ENCODE measurements at regions not wholly inside any gene's neighbourhood (a gene's known extent, or its start where the extent isn't known, plus 50 kb on each side); places are given as distances from the start of the nearest gene placed in this dataset.

DNA sequence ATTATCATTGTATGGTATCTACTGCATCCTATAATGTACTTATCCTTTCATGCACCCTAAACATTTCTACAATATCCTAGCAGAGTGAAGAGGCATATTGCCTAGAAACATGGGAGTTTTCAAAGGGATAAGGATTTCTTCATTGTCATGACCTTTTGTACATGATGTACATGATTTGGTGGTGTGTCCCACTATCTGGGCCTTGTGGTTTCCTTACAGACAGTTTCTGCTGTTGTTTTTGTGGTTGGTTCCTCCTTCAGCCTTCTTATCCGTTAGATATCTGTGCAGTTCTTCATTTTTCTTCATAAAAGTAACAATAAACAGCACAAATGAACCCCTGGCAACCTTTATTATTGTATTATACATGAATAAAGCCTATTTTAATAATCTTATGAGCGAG, 70.4 kb upstream of the BACH1 start:
- DNase-seq (no peak), ATAC-seq (no peak)
- no peak overlapping the region for H3K4me3 Mint-ChIP-seq
- H3K27me3 Mint-ChIP-seq, result no peaks in the 10 kb centered on the region
- peaks cover 29% of the 10 kb centered on the region for H3K4me1 Mint-ChIP-seq
- peaks cover 9% of the 10 kb centered on the region for H3K9me3 Mint-ChIP-seq
- no peaks in the 10 kb centered on the region for H3K36me3 Mint-ChIP-seq (ENCODE audit: low read depth)
- no peak overlapping the region for H3K27ac Mint-ChIP-seq

- no peak overlapping the region for H3K27ac Mint-ChIP-seq
- H3K27me3 Mint-ChIP-seq, result no peaks in the 10 kb centered on the region
- H3K4me3 Mint-ChIP-seq, result no peak overlapping the region
- H3K4me1 Mint-ChIP-seq, result peaks cover 51% of the 10 kb centered on the region
- no peak for ATAC-seq
- H3K36me3 Mint-ChIP-seq (ENCODE audit: low read depth), result no peaks in the 10 kb centered on the region
- DNase-seq, result no peak
- H3K9me3 Mint-ChIP-seq, result peaks cover 6% of the 10 kb centered on the region
Measured at GRCh38 chr21:29230551-29231261, 68.0 kb upstream of the BACH1 start.

DNA sequence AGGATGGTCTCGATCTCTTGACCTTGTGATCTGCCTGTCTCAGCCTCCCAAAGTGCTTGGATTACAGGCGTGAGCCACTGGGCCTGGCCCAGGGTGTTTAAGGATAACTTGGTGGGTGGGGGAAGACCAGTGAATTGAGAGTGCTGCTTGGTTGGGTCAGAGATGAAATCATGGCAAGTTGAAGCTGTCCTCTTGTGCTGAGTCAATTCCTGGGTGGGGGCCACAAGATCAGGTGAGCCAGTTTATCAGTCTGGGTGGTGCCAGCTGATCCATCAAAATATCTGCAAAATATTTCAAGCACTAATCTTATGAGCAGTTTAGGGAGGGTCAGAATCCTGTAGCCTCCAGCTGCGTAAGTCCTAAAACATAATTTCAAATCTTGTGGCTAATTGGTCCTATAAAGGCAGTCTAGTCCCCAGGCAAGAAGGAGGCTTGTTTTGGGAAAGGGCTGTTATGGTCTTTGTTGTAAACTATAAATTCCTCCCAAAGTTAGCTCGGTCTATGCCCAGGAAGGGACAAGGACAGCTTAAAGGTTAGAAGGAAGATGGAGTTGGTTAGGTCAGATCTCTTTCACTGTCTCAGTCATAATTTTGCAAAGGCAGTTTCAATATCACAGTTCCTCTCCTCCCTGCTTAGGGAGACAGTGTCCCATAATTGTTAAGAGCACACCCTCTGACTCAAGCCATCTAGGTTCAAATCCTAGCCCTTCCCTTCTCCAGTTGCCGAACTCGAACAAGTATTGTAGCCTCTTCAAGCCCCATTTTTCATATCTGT, 66.8 kb upstream of the BACH1 start:
- DNase-seq (no peak), ATAC-seq (peak; percentile 25)
- H3K9me3 Mint-ChIP-seq, result no peaks in the 10 kb centered on the region
- H3K36me3 Mint-ChIP-seq (ENCODE audit: low read depth), result no peaks in the 10 kb centered on the region
- H3K4me3 Mint-ChIP-seq, result no peak overlapping the region
- H3K4me1 Mint-ChIP-seq, result peaks cover 60% of the 10 kb centered on the region
- no peak overlapping the region for H3K27ac Mint-ChIP-seq
- H3K27me3 Mint-ChIP-seq, result no peaks in the 10 kb centered on the region

DNA sequence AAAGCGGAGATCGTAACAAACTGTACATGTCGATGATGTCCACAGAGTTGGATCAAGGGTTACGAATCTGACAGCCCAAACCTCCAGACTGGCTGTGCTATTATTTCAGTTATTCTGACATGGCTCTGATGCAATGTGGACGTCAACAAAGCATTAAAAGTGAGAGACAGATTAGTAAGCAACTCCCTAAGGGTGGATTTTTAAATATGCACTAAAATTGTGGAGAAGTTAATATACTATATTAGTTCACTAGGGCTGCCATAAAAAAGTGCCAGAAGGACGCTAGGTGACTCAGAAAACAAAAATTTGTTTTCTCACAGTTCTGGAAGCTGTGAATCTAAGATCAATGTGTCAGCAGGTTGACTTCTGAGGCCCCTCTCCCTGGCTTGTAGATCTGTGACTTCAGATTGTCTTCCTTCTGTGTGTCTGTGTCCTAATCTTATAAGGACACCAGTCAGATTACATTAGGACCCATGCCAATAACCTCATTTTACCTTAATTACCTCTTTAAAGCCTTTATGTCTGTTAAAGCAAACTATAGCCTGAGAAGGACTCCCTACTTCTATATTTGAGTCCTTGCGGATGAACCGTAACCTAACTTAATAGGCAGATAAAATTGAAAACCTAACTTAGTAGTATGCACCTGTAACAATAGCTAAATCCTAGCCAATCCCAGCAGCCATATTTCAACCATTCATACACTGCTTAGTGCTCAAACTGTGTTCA, 66.0 kb upstream of the BACH1 start:
- Mint-ChIP-seq H3K9me3 (no peaks in the 10 kb centered on the region), H3K27me3 (no peaks in the 10 kb centered on the region), H3K4me3 (no peak overlapping the region), H3K36me3 (ENCODE audit: low read depth) (no peaks in the 10 kb centered on the region), H3K4me1 (peaks cover 60% of the 10 kb centered on the region), H3K27ac (peak overlapping the region; percentile 60)
- no peak for DNase-seq
- no peak for ATAC-seq

DNA sequence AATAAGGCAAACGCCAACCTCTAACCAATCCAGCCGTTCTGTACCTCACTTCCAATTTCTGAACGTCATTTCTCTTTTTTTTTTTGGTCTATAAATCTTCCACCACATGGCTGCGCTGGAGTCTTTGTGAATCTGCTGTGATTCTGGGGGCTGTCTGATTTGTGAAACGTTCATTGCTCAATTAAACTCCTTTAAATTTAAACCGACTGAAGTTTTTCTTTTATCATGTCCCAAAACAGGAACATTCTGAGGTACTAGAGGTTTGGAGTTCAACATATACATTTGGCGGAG, 65.5 kb upstream of the BACH1 start:
- DNase-seq (no peak), ATAC-seq (no peak)
- Mint-ChIP-seq H3K36me3 (ENCODE audit: low read depth) (no peaks in the 10 kb centered on the region), H3K27me3 (no peaks in the 10 kb centered on the region), H3K9me3 (no peaks in the 10 kb centered on the region), H3K27ac (peak overlapping the region; percentile 60), H3K4me1 (peaks cover 59% of the 10 kb centered on the region), H3K4me3 (no peak overlapping the region)

DNA sequence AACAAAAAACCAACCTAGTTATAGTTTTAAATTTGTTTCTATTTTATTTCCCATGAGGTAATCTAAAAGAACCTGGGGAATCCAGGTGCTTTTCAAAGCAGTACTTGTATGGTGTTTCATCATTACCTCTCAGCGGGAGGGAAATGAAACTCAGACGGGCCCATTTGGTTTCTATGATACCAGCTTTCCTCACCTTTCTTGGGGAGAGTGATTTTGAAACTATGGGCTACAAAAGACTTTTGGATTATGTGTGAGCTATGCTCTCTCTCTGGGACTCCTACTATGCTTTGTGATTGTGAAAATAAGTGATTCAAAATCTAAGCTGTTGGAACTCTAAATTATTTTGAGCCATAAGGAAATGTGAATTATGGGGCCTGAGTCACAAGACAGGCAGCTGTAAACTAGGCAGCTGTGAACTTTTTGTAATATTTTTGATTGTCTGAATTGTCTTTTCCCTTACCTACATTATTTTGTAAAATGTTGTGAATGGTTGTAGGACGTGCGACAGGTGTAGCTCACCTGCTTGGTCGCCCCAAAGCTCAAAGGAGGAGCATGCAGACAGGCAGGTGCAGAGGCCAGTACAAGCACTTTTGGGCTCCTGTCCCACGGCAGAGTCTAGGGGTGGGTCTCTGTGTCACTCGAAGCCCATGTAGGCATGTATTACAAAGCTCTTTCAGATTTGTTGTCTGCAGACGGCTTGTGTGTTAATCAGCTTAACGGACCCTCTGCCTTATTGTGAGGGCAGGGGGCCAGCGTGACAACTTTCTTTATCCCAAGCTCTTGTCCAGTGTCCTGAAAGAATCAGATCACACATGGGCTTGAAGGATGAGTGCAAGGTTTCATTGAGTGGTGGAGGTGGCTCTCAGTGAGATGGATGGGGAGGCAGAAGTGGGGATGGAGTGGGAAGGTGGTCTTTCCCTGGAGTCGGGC, 64.8 kb upstream of the BACH1 start:
- H3K36me3 Mint-ChIP-seq (ENCODE audit: low read depth), result no peaks in the 10 kb centered on the region
- H3K4me1 Mint-ChIP-seq, result peaks cover 56% of the 10 kb centered on the region
- H3K27ac Mint-ChIP-seq, result peak overlapping the region; percentile 60
- H3K27me3 Mint-ChIP-seq, result no peaks in the 10 kb centered on the region
- H3K9me3 Mint-ChIP-seq, result no peaks in the 10 kb centered on the region
- peak; percentile 73 for ATAC-seq
- peak; percentile 18 for DNase-seq
- no peak overlapping the region for H3K4me3 Mint-ChIP-seq

GRCh38 chr21:29235714-29236197, 63.0 kb upstream of the BACH1 start:
- Mint-ChIP-seq H3K4me1 (peaks cover 57% of the 10 kb centered on the region), H3K9me3 (no peaks in the 10 kb centered on the region), H3K27ac (peak overlapping the region; percentile 36), H3K36me3 (ENCODE audit: low read depth) (no peaks in the 10 kb centered on the region), H3K4me3 (no peak overlapping the region), H3K27me3 (no peaks in the 10 kb centered on the region)
- ATAC-seq (peak; percentile 73), DNase-seq (no peak)

GRCh38 chr21:29236201-29236600, 62.5 kb upstream of the BACH1 start:
- Mint-ChIP-seq H3K27ac (peak overlapping the region; percentile 36), H3K36me3 (ENCODE audit: low read depth) (no peaks in the 10 kb centered on the region), H3K27me3 (no peaks in the 10 kb centered on the region), H3K4me3 (no peak overlapping the region), H3K4me1 (peaks cover 54% of the 10 kb centered on the region), H3K9me3 (no peaks in the 10 kb centered on the region)
- no peak for ATAC-seq
- DNase-seq, result no peak

- H3K27ac Mint-ChIP-seq, result no peak overlapping the region
Measured at GRCh38 chr21:29237110-29238052, 61.3 kb upstream of the BACH1 start.

GRCh38 chr21:29238053-29238966, 60.4 kb upstream of the BACH1 start:
- no peaks in the 10 kb centered on the region for H3K36me3 Mint-ChIP-seq (ENCODE audit: low read depth)
- no peak overlapping the region for H3K27ac Mint-ChIP-seq
- no peaks in the 10 kb centered on the region for H3K9me3 Mint-ChIP-seq
- DNase-seq (no peak), ATAC-seq (no peak)
- H3K4me1 Mint-ChIP-seq, result peaks cover 33% of the 10 kb centered on the region
- no peak overlapping the region for H3K4me3 Mint-ChIP-seq
- no peaks in the 10 kb centered on the region for H3K27me3 Mint-ChIP-seq

More at GRCh38 chr21:29237110-29238052, 61.3 kb upstream of the BACH1 start:
- no peak for ATAC-seq
- no peak overlapping the region for H3K4me3 Mint-ChIP-seq
- H3K27me3 Mint-ChIP-seq, result no peaks in the 10 kb centered on the region
- no peak for DNase-seq
- H3K9me3 Mint-ChIP-seq, result no peaks in the 10 kb centered on the region
- H3K36me3 Mint-ChIP-seq (ENCODE audit: low read depth), result no peaks in the 10 kb centered on the region
- H3K4me1 Mint-ChIP-seq, result peaks cover 42% of the 10 kb centered on the region

- no peak overlapping the region for H3K4me3 Mint-ChIP-seq
- ATAC-seq, result no peak
- no peaks in the 10 kb centered on the region for H3K27me3 Mint-ChIP-seq
- no peaks in the 10 kb centered on the region for H3K9me3 Mint-ChIP-seq
- H3K27ac Mint-ChIP-seq, result no peak overlapping the region
- H3K4me1 Mint-ChIP-seq, result peaks cover 29% of the 10 kb centered on the region
- DNase-seq, result no peak
- H3K36me3 Mint-ChIP-seq (ENCODE audit: low read depth), result no peaks in the 10 kb centered on the region
Measured at GRCh38 chr21:29238967-29239290, 59.8 kb upstream of the BACH1 start.

- Mint-ChIP-seq H3K27me3 (no peaks in the 10 kb centered on the region), H3K36me3 (ENCODE audit: low read depth) (no peaks in the 10 kb centered on the region), H3K27ac (no peak overlapping the region), H3K9me3 (no peaks in the 10 kb centered on the region), H3K4me3 (no peak overlapping the region), H3K4me1 (peaks cover 24% of the 10 kb centered on the region)
- no peak for ATAC-seq
- DNase-seq, result no peak
Measured at GRCh38 chr21:29240136-29240535, 58.6 kb upstream of the BACH1 start.

DNA sequence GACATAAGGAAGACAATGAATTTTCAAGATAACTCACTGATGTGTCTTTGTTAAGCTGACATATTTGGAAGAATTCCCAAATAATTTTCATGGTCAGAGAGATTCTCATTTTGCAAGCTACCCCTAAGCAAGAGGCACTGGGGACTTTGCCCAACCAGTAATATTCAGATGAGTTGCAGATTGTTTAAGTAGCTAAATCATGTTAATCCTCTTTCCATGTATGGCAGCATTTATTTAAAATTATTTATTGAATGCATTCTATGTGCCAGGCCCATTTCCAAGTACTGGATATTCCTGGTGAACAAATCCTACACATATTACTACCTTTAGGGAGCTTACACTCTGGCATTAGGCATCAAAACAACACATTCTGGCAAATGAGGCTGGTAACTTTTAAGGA, 56.5 kb upstream of the BACH1 start:
- Mint-ChIP-seq H3K27me3 (no peaks in the 10 kb centered on the region), H3K27ac (no peak overlapping the region), H3K4me3 (no peak overlapping the region), H3K4me1 (peaks cover 15% of the 10 kb centered on the region), H3K9me3 (no peaks in the 10 kb centered on the region), H3K36me3 (ENCODE audit: low read depth) (no peaks in the 10 kb centered on the region)
- no peak for ATAC-seq
- no peak for DNase-seq
